ENCODE measurements at regions not wholly inside any gene's neighbourhood (a gene's known extent, or its start where the extent isn't known, plus 50 kb on each side); places are given as distances from the start of the nearest gene placed in this dataset.

- in situ Hi-C loops (cut with MboI; ENCODE audit: low sequenced_read_pairs in 4 of 4) = no loop called here
Observed at GRCh38 chr11:20238712-20239111, 78.4 kb upstream of the DBX1 start.

GRCh38 chr11:20235164-20235563 lies 74.9 kb upstream of the DBX1 start:
- no peaks in the 10 kb centered on the region for H3K4me1 ChIP-seq
- no peaks in the 10 kb centered on the region for H3K9me3 ChIP-seq
- H3K27ac ChIP-seq = no peak overlapping the region
- TF ChIP-seq POLR2A (IDR thresholded peaks at IDR 0.05) = no peak
- no peak for TF ChIP-seq CTCF (IDR thresholded peaks at IDR 0.05 in 4 of 5, conservative IDR thresholded peaks at IDR 0.05 in 1 of 5)
- intact Hi-C loops (cut with DNase I; ENCODE audit: low total_unique reads) (no loop called here), in situ Hi-C loops (cut with MboI; ENCODE audit: low sequenced_read_pairs in 4 of 4) (no loop called here)
- DNase-seq (no peak), ATAC-seq (no peak)
- H3K36me3 ChIP-seq = no peaks in the 10 kb centered on the region
- no peaks in the 10 kb centered on the region for H3K27me3 ChIP-seq
- H3K4me3 ChIP-seq = no peak overlapping the region

More at GRCh38 chr11:20238712-20239111, 78.4 kb upstream of the DBX1 start:
- Histone ChIP-seq H3K36me3 (no peaks in the 10 kb centered on the region), H3K4me1 (no peaks in the 10 kb centered on the region), H3K4me3 (no peak overlapping the region), H3K27me3 (no peaks in the 10 kb centered on the region), H3K9me3 (no peaks in the 10 kb centered on the region), H3K27ac (no peak overlapping the region)
- no peak for ATAC-seq
- no peak for TF ChIP-seq CTCF (IDR thresholded peaks at IDR 0.05 in 4 of 5, conservative IDR thresholded peaks at IDR 0.05 in 1 of 5)
- TF ChIP-seq POLR2A (IDR thresholded peaks at IDR 0.05) = no peak
- DNase-seq = no peak
- intact Hi-C loops (cut with DNase I; ENCODE audit: low total_unique reads) = no loop called here

GRCh38 chr11:20227631-20228030 lies 67.4 kb upstream of the DBX1 start:
- intact Hi-C loops (cut with DNase I; ENCODE audit: low total_unique reads) (loop anchor here (1.0 kb wide), 1 partner anchor 24 kb away; no protein-coding TSS in a partner anchor), in situ Hi-C loops (cut with MboI; ENCODE audit: low sequenced_read_pairs in 4 of 4) (no loop called here)
- no peaks in the 10 kb centered on the region for H3K27me3 ChIP-seq
- ATAC-seq (no peak), DNase-seq (no peak)
- no peaks in the 10 kb centered on the region for H3K9me3 ChIP-seq
- no peaks in the 10 kb centered on the region for H3K36me3 ChIP-seq
- H3K4me1 ChIP-seq = no peaks in the 10 kb centered on the region
- H3K27ac ChIP-seq = no peak overlapping the region
- H3K4me3 ChIP-seq = no peak overlapping the region
- no peak for TF ChIP-seq CTCF (IDR thresholded peaks at IDR 0.05 in 4 of 5, conservative IDR thresholded peaks at IDR 0.05 in 1 of 5)
- TF ChIP-seq POLR2A (IDR thresholded peaks at IDR 0.05) = no peak

- in situ Hi-C loops (cut with MboI; ENCODE audit: low sequenced_read_pairs in 4 of 4) (no loop called here), intact Hi-C loops (cut with DNase I; ENCODE audit: low total_unique reads) (loop anchor here (1.0 kb wide), 1 partner anchor 24 kb away; no protein-coding TSS in a partner anchor)
- H3K36me3 ChIP-seq = no peaks in the 10 kb centered on the region
- H3K27me3 ChIP-seq = no peaks in the 10 kb centered on the region
- H3K4me3 ChIP-seq = no peak overlapping the region
- DNase-seq (no peak), ATAC-seq (no peak)
- H3K9me3 ChIP-seq = no peaks in the 10 kb centered on the region
- TF ChIP-seq CTCF (IDR thresholded peaks at IDR 0.05 in 4 of 5, conservative IDR thresholded peaks at IDR 0.05 in 1 of 5) (no peak), POLR2A (IDR thresholded peaks at IDR 0.05) (no peak)
- H3K4me1 ChIP-seq = no peaks in the 10 kb centered on the region
- H3K27ac ChIP-seq = no peak overlapping the region
Observed at GRCh38 chr11:20226933-20227332, 66.7 kb upstream of the DBX1 start.

- Histone ChIP-seq H3K4me3 (no peak overlapping the region), H3K4me1 (no peaks in the 10 kb centered on the region), H3K36me3 (no peaks in the 10 kb centered on the region), H3K9me3 (no peaks in the 10 kb centered on the region), H3K27me3 (no peaks in the 10 kb centered on the region), H3K27ac (no peak overlapping the region)
- ATAC-seq = no peak
- DNase-seq = no peak
- in situ Hi-C loops (cut with MboI; ENCODE audit: low sequenced_read_pairs in 4 of 4) (no loop called here), intact Hi-C loops (cut with DNase I; ENCODE audit: low total_unique reads) (no loop called here)
- TF ChIP-seq POLR2A (IDR thresholded peaks at IDR 0.05) = no peak
- TF ChIP-seq CTCF (IDR thresholded peaks at IDR 0.05 in 4 of 5, conservative IDR thresholded peaks at IDR 0.05 in 1 of 5) = no peak
Observed at GRCh38 chr11:20221566-20221965, 61.3 kb upstream of the DBX1 start.

Measured in gastrocnemius medialis (tissue), 4 donors.